Breast epithelium (tissue), 3 donors: ENCODE measurements at regions not wholly inside any gene's neighbourhood (a gene's known extent, or its start where the extent isn't known, plus 50 kb on each side); places are given as distances from the start of the nearest gene placed in this dataset.

ENCODE experiments used
- CTCF ChIP-seq, 3 donors: fragments of 450-650 bp; IDR thresholded peaks; one replicate each; pipeline ENCODE4 v1.5.1; 2016 to 2017; ENCODE audit warnings: antibody characterized with exemption in 3 of 3, mild to moderate bottlenecking in 3 of 3, moderate library complexity in 3 of 3
- POLR2A ChIP-seq: fragments of 450-650 bp; IDR thresholded peaks from one replicate; pipeline ENCODE4 v1.6.1; 2016; ENCODE audit warnings: antibody characterized with exemption, mild to moderate bottlenecking, moderate library complexity
- POLR2AphosphoS5 ChIP-seq, 3 donors: sonication (generic); formaldehyde crosslinking; IDR thresholded peaks; one replicate each; pipeline ENCODE4 v1.6.1; 2017; ENCODE audit warnings: antibody characterized with exemption in 3 of 3

GRCh38 chr14:82441270-82441669 is 907.6 kb upstream of the SEL1L start:
- TF ChIP-seq CTCF (IDR thresholded peaks at IDR 0.05) (no peak), POLR2AphosphoS5 (IDR thresholded peaks at IDR 0.05) (no peak), POLR2A (no peak)
